NB4 (cell line): ENCODE measurements at regions not wholly inside any gene's neighbourhood (a gene's known extent, or its start where the extent isn't known, plus 50 kb on each side); places are given as distances from the start of the nearest gene placed in this dataset.

ENCODE experiments used
- DNase-seq: peaks from one replicate; pipeline ENCODE4 v3.0.0; 2010; ENCODE audit warnings: low read depth
- H3K4me3 ChIP-seq: one replicate; pipeline ENCODE4 v1.5.1; 2011; ENCODE audit warnings: mild to moderate bottlenecking, low read depth, low read length, moderate library complexity
- CTCF ChIP-seq: IDR thresholded peaks from one replicate; pipeline ENCODE4 v1.5.1; 2012; ENCODE audit warnings: low read depth, low read length
- MAX ChIP-seq: IDR thresholded peaks from 2 replicates; pipeline ENCODE4 v1.6.1; 2011; ENCODE audit warnings: low read depth, low read length
- MYC ChIP-seq: IDR thresholded peaks from 2 replicates; pipeline ENCODE4 v1.6.1; 2011; ENCODE audit warnings: low read depth, low read length
- POLR2A ChIP-seq: IDR thresholded peaks from 2 replicates; pipeline ENCODE4 v1.6.1; 2011; ENCODE audit warnings: mild to moderate bottlenecking; ENCODE audit not compliant: insufficient read length; ENCODE audit errors: extremely low read depth

- TF ChIP-seq MAX = no peak
- no peak for DNase-seq
- H3K4me3 ChIP-seq = no peak overlapping the region
These were observed 148.4 kb upstream of the RNF32 start for GRCh38 chr7:156492170-156492569.

- DNase-seq = no peak
- no peak overlapping the region for H3K4me3 ChIP-seq
These were observed 149.1 kb upstream of the RNF32 start for GRCh38 chr7:156491435-156491834.

GRCh38 chr7:156490021-156490800 is 150.4 kb upstream of the RNF32 start:
- no peak overlapping the region for H3K4me3 ChIP-seq
- no peak for TF ChIP-seq MAX
- TF ChIP-seq CTCF = no peak
- no peak for TF ChIP-seq MYC
- no peak for DNase-seq

More at GRCh38 chr7:156491435-156491834, 149.1 kb upstream of the RNF32 start:
- TF ChIP-seq CTCF = no peak
- no peak for TF ChIP-seq POLR2A
- no peak for TF ChIP-seq MYC
- TF ChIP-seq MAX = no peak

GRCh38 chr7:156487811-156488533 is 152.6 kb upstream of the RNF32 start:
- TF ChIP-seq POLR2A (no peak), MYC (no peak), MAX (no peak), CTCF (no peak)
- no peak for DNase-seq
- H3K4me3 ChIP-seq = no peak overlapping the region

GRCh38 chr7:156480671-156481070 is 159.9 kb upstream of the RNF32 start:
- TF ChIP-seq CTCF (no peak), MYC (no peak), MAX (no peak), POLR2A (no peak)
- no peak for DNase-seq

GRCh38 chr7:156479596-156479995 is 161.0 kb upstream of the RNF32 start:
- DNase-seq = peak; percentile 77
- H3K4me3 ChIP-seq = no peak overlapping the region
- no peak for TF ChIP-seq POLR2A
- TF ChIP-seq CTCF = no peak
- TF ChIP-seq MAX = no peak; the same call in 1 of the 2 replicates
- TF ChIP-seq MYC = no peak

More at GRCh38 chr7:156480671-156481070, 159.9 kb upstream of the RNF32 start:
- H3K4me3 ChIP-seq = no peak overlapping the region
